WTC11 (cell line): ENCODE measurements at regions not wholly inside any gene's neighbourhood (a gene's known extent, or its start where the extent isn't known, plus 50 kb on each side); places are given as distances from the start of the nearest gene placed in this dataset.

Experiments used
- ATAC-seq: fragments of 200-7000 bp; cut with Tn5 transposase; 2 replicates; pipeline ENCODE4 v1.10.0; 2021; ENCODE audit warnings: mild to moderate bottlenecking, moderate library complexity
- CTCF ChIA-PET: fragments of 300-600 bp; sonication (Branson Sonifier 250); formaldehyde crosslinking; loops from one replicate; lab custom pipeline; 2021; ENCODE audit warnings: antibody characterized with exemption; lab: Charles Lee
- POLR2A ChIA-PET: fragments of 350-600 bp; sonication (Branson Sonifier 250); formaldehyde crosslinking; loops from one replicate; lab custom pipeline; 2021; ENCODE audit warnings: antibody characterized with exemption; lab: Charles Lee
- DNase-seq: peaks from one replicate; pipeline ENCODE4 v3.0.0; 2021; ENCODE audit warnings: low spot score
- H3K27ac Mint-ChIP-seq: 2 replicates; pipeline ENCODE4 v1.8.0; 2021; ENCODE audit warnings: mixed read lengths
- H3K27me3 Mint-ChIP-seq: 2 replicates; pipeline ENCODE4 v1.8.0; 2021; ENCODE audit warnings: low read depth, mild to moderate bottlenecking, moderate library complexity, mixed read lengths
- H3K36me3 Mint-ChIP-seq: 2 replicates; pipeline ENCODE4 v1.8.0; 2021; ENCODE audit warnings: mixed read lengths
- H3K4me1 Mint-ChIP-seq: 2 replicates; pipeline ENCODE4 v1.8.0; 2022; ENCODE audit warnings: mixed read lengths
- H3K4me3 Mint-ChIP-seq: 2 replicates; pipeline ENCODE4 v1.8.0; 2021; ENCODE audit warnings: mild to moderate bottlenecking, moderate library complexity, mixed read lengths
- H3K9me3 Mint-ChIP-seq: 2 replicates; pipeline ENCODE4 v1.8.0; 2021; ENCODE audit warnings: mixed read lengths
- ATF3 ChIP-seq: sonication (generic); formaldehyde crosslinking; conservative IDR thresholded peaks from 2 replicates; pipeline ENCODE4 v1.8.1; 2022; ENCODE audit warnings: mild to moderate bottlenecking, missing genetic modification reagents
- CBFB ChIP-seq: sonication (generic); formaldehyde crosslinking; IDR thresholded peaks from 2 replicates; pipeline ENCODE4 v1.8.1; 2022; ENCODE audit warnings: mild to moderate bottlenecking, low read depth, missing genetic modification reagents
- CTCF ChIP-seq: fragments of 200-600 bp; IDR thresholded peaks from 2 replicates; pipeline ENCODE4 v1.8.0; 2022; ENCODE audit warnings: antibody characterized with exemption
- E2F1 ChIP-seq: sonication (generic); formaldehyde crosslinking; IDR thresholded peaks from 2 replicates; pipeline ENCODE4 v1.8.0; 2022; ENCODE audit warnings: mild to moderate bottlenecking, missing genetic modification reagents
- E2F4 ChIP-seq: sonication (generic); formaldehyde crosslinking; IDR thresholded peaks from 2 replicates; pipeline ENCODE4 v1.8.1; 2022; ENCODE audit warnings: low read depth, mild to moderate bottlenecking, moderate library complexity, missing genetic modification reagents, borderline replicate concordance
- ERG ChIP-seq: fragments of 250-450 bp; sonication (Bioruptor Pico); IDR thresholded peaks from 2 replicates; pipeline ENCODE4 v1.8.0; 2021; ENCODE audit warnings: mild to moderate bottlenecking
- ESRRA ChIP-seq: sonication (generic); formaldehyde crosslinking; IDR thresholded peaks from 2 replicates; pipeline ENCODE4 v1.8.1; 2022; ENCODE audit warnings: mild to moderate bottlenecking, missing genetic modification reagents, borderline replicate concordance
- FOXJ3 ChIP-seq: sonication (generic); formaldehyde crosslinking; IDR thresholded peaks from 2 replicates; pipeline ENCODE4 v1.9.0; 2021; ENCODE audit warnings: missing genetic modification reagents, mild to moderate bottlenecking, borderline replicate concordance
- GRHL2 ChIP-seq: fragments of 250-450 bp; sonication (Bioruptor Pico); IDR thresholded peaks from 2 replicates; pipeline ENCODE4 v1.8.0; 2022; ENCODE audit warnings: mild to moderate bottlenecking, moderate library complexity; ENCODE audit not compliant: insufficient replicate concordance, severe bottlenecking
- IRF2 ChIP-seq: sonication (generic); formaldehyde crosslinking; IDR thresholded peaks from 2 replicates; pipeline ENCODE4 v1.8.0; 2022; ENCODE audit warnings: low read depth, missing genetic modification reagents, borderline replicate concordance
- JAZF1 ChIP-seq: fragments of 250-450 bp; sonication (Bioruptor Pico); IDR thresholded peaks from 2 replicates; pipeline ENCODE4 v1.9.0; 2021; ENCODE audit warnings: moderate library complexity, mild to moderate bottlenecking, inconsistent platforms
- MLX ChIP-seq: sonication (generic); formaldehyde crosslinking; IDR thresholded peaks from 2 replicates; pipeline ENCODE4 v1.8.1; 2023; ENCODE audit warnings: mild to moderate bottlenecking, missing genetic modification reagents, moderate library complexity
- NFE2L1 ChIP-seq: sonication (generic); formaldehyde crosslinking; IDR thresholded peaks from 2 replicates; pipeline ENCODE4 v1.8.1; 2023; ENCODE audit warnings: missing genetic modification reagents
- NFYB ChIP-seq: sonication (generic); formaldehyde crosslinking; conservative IDR thresholded peaks from 2 replicates; pipeline ENCODE4 v1.8.0; 2022; ENCODE audit warnings: low read depth, missing genetic modification reagents
- NR3C1 ChIP-seq: sonication (generic); formaldehyde crosslinking; conservative IDR thresholded peaks from 2 replicates; pipeline ENCODE4 v1.8.1; 2023; ENCODE audit warnings: low read depth, mild to moderate bottlenecking, missing genetic modification reagents
- TP53 ChIP-seq: sonication (generic); formaldehyde crosslinking; IDR thresholded peaks from 2 replicates; pipeline ENCODE4 v1.8.1; 2023; ENCODE audit warnings: mild to moderate bottlenecking, missing genetic modification reagents
- ZMAT4 ChIP-seq: fragments of 250-450 bp; sonication (Bioruptor Pico); IDR thresholded peaks from 2 replicates; pipeline ENCODE4 v1.9.0; 2021; ENCODE audit warnings: mild to moderate bottlenecking
- ZNF281 ChIP-seq: sonication (generic); formaldehyde crosslinking; IDR thresholded peaks from 2 replicates; pipeline ENCODE4 v1.8.0; 2023; ENCODE audit warnings: mild to moderate bottlenecking, missing genetic modification reagents

- no peak for ATAC-seq
- H3K27ac Mint-ChIP-seq = no peak overlapping the region
- no peaks in the 10 kb centered on the region for H3K27me3 Mint-ChIP-seq
Observed at GRCh38 chr10:36280321-36280741, 638.2 kb upstream of the FZD8 start.

More at GRCh38 chr10:36280321-36280741, 638.2 kb upstream of the FZD8 start:
- TF ChIP-seq ERG (no peak), ZMAT4 (no peak), CBFB (CRISPR knock-in tag) (no peak), NFYB (CRISPR knock-in tag) (no peak), MLX (CRISPR knock-in tag) (no peak), NFE2L1 (no peak), ATF3 (CRISPR knock-in tag) (no peak), ZNF281 (CRISPR knock-in tag) (no peak), JAZF1 (CRISPR knock-in tag) (no peak), IRF2 (CRISPR knock-in tag) (no peak), ESRRA (no peak), FOXJ3 (CRISPR knock-in tag) (no peak), CTCF (no peak), TP53 (no peak), E2F4 (CRISPR knock-in tag) (no peak), GRHL2 (no peak), E2F1 (CRISPR knock-in tag) (no peak), NR3C1 (CRISPR knock-in tag) (no peak)
- Mint-ChIP-seq H3K4me1 (0 out of 2 replicates have a peak, but pooled peaks cover 4% of the 10 kb centered on the region), H3K9me3 (peaks cover 20% of the 10 kb centered on the region), H3K4me3 (no peak overlapping the region), H3K36me3 (peaks cover 12% of the 10 kb centered on the region)
- DNase-seq = no peak
- ChIA-PET POLR2A (no interaction called here), CTCF (no interaction called here)
